RWPE1 (cell line): ENCODE measurements at regions not wholly inside any gene's neighbourhood (a gene's known extent, or its start where the extent isn't known, plus 50 kb on each side); places are given as distances from the start of the nearest gene placed in this dataset.

Experiments used
- CTCF ChIA-PET: fragments of 350-600 bp; sonication (Branson Sonifier 250); formaldehyde crosslinking; extraction: SDS; loops from one replicate; lab custom pipeline; 2021; lab: Yijun Ruan, JAX
- POLR2A ChIA-PET: fragments of 400-600 bp; formaldehyde crosslinking; extraction: SDS; loops from one replicate; lab custom pipeline; 2020; ENCODE audit warnings: antibody characterized with exemption; ENCODE audit not compliant: low non-redundant PET; lab: Yijun Ruan, JAX
- DNase-seq: peaks from one replicate; pipeline ENCODE4 v3.0.0; 2012; ENCODE audit warnings: low spot score
- H3K27ac ChIP-seq: fragments of 450-650 bp; 2 replicates; pipeline ENCODE4 v1.5.1; 2017
- TF ChIP-seq, protein P1 (sequence below): fragments of 450-650 bp; conservative IDR thresholded peaks from 2 replicates; pipeline ENCODE4 v1.5.1; 2017; ENCODE audit warnings: low read depth, mild to moderate bottlenecking

DNA sequence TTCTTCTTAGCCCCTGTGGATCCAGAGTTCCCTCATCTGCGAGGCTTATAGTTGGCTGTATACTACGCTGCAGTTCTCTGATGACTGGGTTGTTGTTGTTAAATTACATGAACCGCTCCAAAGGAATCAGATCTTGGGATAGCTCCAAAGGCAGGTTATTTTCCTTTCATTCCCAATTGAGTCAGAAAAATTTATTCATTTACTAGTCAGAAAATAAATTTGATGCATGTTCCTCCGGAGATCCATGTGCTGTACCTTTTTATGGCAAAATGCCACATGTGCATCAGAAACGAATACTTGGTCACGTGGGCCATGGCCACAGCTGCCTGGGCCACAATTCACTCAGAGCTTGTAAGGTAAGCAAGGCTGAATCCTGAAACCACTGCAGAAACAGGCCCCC lies 304.0 kb downstream of the NR2F1-AS1 start:
- CTCF ChIA-PET = interaction anchor here (0.6 kb wide), 1 partner anchor 722 kb away, joined by 4 read pairs; no protein-coding TSS in a partner anchor
- H3K27ac ChIP-seq = no peak overlapping the region
- no peak for DNase-seq
- TF ChIP-seq, protein P1, sequence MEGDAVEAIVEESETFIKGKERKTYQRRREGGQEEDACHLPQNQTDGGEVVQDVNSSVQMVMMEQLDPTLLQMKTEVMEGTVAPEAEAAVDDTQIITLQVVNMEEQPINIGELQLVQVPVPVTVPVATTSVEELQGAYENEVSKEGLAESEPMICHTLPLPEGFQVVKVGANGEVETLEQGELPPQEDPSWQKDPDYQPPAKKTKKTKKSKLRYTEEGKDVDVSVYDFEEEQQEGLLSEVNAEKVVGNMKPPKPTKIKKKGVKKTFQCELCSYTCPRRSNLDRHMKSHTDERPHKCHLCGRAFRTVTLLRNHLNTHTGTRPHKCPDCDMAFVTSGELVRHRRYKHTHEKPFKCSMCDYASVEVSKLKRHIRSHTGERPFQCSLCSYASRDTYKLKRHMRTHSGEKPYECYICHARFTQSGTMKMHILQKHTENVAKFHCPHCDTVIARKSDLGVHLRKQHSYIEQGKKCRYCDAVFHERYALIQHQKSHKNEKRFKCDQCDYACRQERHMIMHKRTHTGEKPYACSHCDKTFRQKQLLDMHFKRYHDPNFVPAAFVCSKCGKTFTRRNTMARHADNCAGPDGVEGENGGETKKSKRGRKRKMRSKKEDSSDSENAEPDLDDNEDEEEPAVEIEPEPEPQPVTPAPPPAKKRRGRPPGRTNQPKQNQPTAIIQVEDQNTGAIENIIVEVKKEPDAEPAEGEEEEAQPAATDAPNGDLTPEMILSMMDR = no peak
- POLR2A ChIA-PET = no interaction called here

DNA sequence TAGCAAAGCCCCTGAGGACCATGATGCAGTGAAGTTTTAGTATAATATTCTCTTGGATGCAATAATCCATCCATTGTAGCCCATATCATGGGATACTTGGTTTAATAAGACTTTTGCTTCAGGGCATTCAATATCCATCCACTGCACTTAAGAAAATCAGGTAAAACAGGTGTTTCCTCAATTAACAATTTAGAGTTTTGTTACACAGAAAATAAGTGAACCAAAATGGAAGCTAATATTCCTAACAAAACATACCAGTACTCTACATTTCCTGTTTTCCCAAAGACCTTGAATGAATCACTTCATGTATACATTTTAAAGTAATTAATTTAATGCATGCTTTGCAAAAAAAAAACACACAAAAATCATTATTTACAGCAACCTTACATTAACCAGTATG lies 305.6 kb downstream of the NR2F1-AS1 start:
- CTCF ChIA-PET = no interaction called here
- DNase-seq = no peak
- POLR2A ChIA-PET = no interaction called here
- TF ChIP-seq, protein P1 = no peak
- no peak overlapping the region for H3K27ac ChIP-seq

DNA sequence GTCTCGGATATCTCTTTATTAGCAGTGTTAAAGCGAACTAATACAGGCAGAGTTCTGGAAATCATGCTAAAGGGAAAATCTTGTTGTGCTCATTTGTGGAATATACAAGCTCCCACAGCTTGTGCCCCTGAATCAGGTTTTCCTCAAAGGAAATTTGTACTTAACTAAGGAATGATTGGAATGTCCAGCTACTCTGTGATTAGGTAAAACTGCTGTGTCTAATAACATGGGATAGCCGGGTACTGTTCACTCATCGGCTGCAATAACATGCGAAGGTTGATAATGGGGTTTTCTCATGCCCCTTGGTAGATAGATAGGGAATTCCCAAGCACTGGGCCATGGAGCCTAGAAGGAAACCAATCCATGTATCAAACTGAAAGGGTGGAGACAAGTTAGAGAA lies 306.7 kb downstream of the NR2F1-AS1 start:
- DNase-seq = peak; percentile 73
- ChIA-PET CTCF (interaction anchor here (1.2 kb wide), 1 partner anchor 85 kb away, joined by 5 read pairs; no protein-coding TSS in a partner anchor), POLR2A (no interaction called here)
- TF ChIP-seq, protein P1 = no peak
- no peak overlapping the region for H3K27ac ChIP-seq

DNA sequence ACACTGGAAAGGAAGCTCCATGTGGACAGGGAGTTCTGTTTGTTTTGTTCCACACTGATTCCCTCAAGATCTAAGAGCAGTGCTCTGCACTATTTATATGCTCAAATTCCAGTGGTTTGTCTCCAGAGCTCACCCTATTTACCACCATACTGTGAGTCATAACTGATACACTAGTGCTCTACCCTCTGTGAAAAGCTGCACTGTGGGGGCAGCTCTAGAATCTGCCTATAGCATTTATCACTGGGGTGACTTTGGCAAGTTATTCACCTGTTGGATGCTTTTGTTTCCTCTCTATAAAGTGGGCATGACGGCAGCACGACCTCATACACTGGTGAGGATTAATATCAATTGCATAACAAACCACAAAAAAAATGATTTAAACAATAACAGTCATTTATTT lies 307.8 kb downstream of the NR2F1-AS1 start:
- TF ChIP-seq, protein P1 = no peak
- CTCF ChIA-PET = no interaction called here

DNA sequence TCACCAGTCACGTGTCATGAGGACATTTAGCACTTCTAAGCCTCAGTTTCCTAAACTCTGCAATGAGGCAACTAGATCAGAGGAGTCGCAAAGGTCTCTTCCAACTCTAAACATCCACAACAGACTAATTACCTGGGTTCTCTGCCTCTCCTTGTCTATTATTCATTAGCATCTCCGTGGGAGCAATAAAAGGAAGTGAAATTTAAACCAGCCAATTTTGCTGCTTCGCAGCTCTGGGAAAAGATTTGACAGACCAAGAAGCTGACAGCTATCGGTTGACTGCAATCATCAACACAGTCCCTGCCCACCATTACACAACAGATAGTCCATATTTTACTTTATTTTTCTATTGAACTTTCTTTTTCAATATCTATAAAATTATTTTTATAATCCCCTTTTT lies 308.9 kb downstream of the NR2F1-AS1 start:
- no peak overlapping the region for H3K27ac ChIP-seq
- ChIA-PET POLR2A (no interaction called here), CTCF (no interaction called here)
- TF ChIP-seq, protein P1 = no peak
- DNase-seq = no peak

More for the DNA sequence above, 307.8 kb downstream of the NR2F1-AS1 start:
- H3K27ac ChIP-seq = no peak overlapping the region
- DNase-seq = peak; percentile 58
- POLR2A ChIA-PET = no interaction called here

DNA sequence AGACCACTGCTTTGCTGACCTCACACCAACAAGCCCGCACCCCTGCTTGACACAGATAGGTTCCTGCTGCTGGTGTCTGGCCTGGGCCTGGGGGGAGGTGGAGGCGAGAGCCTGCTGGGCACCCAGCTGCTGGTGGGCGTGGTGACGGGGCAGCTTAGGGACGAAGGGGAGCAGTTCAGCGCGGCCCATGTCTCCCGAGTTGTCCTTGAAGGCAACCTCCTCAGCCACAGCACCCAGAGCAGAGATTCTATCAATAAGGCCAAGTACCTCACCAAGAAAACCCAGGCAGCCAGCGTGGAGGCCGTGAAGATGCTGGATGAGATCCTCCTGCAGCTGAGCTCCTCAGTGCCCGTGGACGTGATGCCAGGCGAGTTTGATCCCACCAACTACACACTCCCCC lies 313.3 kb downstream of the NR2F1-AS1 start:
- no peak overlapping the region for H3K27ac ChIP-seq
- TF ChIP-seq, protein P1 = no peak
- no peak for DNase-seq
- CTCF ChIA-PET = no interaction called here
- POLR2A ChIA-PET = no interaction called here
